NCI-H446 (cell line): ENCODE measurements at regions not wholly inside any gene's neighbourhood (a gene's known extent, or its start where the extent isn't known, plus 50 kb on each side); places are given as distances from the start of the nearest gene placed in this dataset.
A peak's percentile ranks its signal among the peaks of the same experiment; 100 is the strongest.

Source experiments
- DNase-seq, 2 experiments: peaks; one replicate each; lab custom pipeline; 2025; lab: John Stamatoyannopoulos, UW

GRCh38 chr21:24737296-24737850 lies 869.9 kb downstream of the MRPL39 start:
- no peak for DNase-seq

GRCh38 chr21:24730661-24731060 lies 876.6 kb downstream of the MRPL39 start:
- DNase-seq, result no peak

DNA sequence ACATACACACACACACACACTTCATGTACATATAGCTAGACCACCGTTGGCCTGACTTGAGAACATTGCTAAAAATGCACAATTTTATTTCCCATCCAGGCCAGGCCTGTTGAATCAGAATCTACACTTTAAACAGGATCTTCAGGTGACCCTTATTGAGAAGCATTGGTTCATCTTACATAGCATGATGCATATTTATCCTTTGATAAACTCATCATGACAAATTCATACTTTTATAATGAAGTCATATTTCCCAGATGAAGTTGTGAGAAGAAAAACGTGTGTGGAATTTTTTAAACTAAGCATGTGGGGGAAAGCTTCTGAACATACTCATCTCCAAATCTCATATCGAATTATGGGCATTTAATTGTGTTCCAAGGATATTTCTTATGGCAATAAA lies 877.7 kb downstream of the MRPL39 start:
- no peak for DNase-seq

DNA sequence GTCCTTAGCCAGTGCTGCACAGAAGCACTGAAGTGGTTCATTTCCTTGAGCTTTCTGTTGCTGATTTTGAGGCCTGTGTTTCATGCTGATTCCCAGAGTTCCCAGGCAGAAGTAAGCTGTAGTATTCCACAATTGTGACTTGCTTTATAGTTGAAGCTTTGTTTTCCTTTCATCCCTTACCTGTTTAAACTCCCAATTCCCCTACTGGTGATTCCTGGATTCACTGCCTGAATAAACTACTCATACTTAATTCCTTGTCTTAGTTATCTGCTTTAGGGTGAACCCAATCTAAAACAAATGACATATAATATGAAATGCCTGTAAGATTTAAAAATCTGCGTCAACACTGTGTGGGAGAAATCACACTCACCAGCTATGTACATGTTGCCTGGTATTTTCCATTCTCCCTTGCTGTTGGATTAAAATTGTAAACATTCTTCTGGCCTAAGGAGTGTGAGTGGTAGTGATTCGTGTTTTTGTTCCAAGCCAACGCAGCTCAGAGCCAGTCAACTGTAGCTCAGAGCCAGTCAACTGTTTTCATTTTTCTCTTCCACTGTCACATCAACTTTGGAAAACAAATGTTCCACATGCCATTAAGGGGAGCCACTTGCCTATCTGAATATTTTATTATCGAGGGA lies 879.4 kb downstream of the MRPL39 start:
- no peak for DNase-seq

GRCh38 chr21:24716281-24716918 lies 890.9 kb downstream of the MRPL39 start:
- peak; percentile 48 to 74 for DNase-seq

GRCh38 chr21:24714646-24715200 lies 892.6 kb downstream of the MRPL39 start:
- DNase-seq, result no peak

DNA sequence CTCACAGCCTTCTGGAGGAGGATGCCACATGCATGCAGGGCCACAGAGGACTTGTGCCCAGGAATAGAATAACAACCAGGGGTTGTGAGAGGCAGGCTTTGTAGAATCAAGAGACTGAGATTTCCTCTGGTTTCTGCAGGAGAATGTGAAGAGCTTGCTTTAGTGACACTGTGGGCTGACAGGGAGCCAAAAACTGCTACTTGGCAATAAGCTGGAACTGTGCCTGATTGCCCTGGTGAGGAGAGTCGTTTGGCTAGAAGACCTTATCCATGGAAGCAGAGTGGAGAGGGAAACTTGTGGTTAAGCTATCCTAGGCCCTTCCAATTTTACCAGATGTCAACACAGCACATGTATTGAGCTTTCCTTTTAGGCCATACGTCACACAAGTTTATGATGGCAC lies 902.1 kb downstream of the MRPL39 start:
- DNase-seq, result peak; percentile 58 to 86

DNA sequence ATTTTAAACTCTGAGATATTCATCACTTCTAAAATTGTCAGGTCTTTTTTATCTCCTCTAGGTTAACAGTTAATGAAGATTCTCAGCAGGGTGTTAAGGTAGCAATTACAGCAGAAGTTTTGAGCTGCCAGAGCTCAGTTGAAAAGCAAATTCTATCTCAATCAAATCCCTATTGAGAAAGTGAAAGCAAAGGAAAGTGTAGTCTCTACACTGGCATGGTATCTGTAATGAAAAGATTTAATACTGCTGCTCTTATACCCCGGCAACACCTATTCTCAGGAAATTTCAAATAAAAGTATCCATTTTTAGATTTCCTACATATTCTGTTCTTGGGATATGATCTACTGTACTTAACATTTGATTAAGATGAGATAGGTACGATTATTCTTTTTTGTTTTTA lies 913.5 kb downstream of the MRPL39 start:
- no peak for DNase-seq

DNA sequence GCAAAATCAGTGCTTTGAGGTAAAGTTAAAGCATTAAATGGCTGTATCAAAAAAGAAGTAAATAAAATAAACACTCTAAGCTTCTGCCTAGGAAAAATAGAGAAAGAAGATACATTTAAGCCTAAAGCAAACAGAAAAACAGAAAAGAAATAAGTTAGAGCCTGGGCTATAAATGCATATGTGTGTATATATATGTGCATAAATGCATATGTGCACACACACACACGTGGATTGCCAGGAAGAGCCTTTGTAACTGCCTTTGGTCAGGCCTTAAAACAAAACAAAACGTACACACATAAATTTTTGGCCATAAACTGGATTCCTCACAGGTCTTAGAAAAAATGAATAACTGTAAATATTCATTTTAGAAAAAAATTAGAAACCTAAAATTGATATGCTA lies 925.8 kb downstream of the MRPL39 start:
- no peak for DNase-seq

DNA sequence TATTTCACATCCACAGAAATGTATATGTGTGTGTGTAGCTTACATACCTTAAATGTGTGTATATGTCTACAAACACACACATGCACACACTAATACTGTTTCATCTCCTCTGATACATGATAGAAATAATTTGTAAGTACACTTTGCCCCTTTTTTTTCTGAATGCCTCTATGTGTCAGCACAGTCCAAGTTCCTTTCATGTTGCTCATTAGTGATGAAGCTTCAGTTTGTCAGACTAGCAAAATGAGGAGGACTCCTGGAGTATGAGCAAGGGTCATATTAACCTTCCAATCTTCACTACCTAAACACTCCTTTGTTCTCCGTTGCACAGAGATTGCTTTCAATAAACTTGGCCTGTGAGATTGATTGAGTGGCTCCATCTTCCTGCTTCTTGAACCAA lies 935.4 kb downstream of the MRPL39 start:
- DNase-seq, result no peak

- peak; percentile 69 to 75 for DNase-seq
Measured at GRCh38 chr21:24658926-24659325, 948.4 kb downstream of the MRPL39 start.

DNA sequence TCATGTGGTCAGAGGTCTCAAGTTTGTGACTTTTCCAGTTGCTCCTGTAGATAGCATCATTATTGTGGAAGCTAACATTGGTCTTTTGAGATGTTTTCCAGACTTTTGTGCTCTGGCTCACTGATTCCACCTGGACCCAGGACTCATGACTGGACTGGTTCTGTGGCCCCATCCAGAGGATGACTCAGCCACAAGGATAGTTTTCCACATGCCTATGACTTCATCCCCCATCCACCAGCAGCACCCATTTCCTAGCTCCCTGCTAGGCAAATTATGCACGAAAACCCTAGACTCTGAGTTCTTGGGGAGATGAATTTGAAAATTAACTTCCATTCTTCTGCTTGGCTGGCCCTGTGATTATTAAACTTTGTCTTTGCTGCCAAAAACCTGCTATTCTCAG lies 949.3 kb downstream of the MRPL39 start:
- peak; percentile 87 to 90 for DNase-seq

DNA sequence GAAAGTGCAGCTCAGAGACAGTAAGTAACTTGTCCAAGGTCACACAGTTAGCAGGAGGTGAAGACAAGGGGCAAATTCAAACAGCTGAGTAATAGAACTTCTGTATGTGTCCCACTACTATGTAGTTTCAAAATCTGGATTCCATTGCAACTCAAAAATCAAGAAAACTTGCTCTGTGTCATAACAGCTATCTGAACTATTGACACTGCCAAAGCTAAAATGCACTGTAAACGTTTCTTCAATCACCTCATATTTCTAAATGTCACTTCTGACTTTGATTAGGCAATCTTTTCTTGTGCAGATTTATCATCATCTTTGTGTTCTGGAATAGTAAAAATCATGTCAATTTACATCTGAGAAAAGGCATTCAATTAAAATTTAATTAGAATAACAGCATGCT lies 957.6 kb downstream of the MRPL39 start:
- DNase-seq, result no peak

GRCh38 chr21:24636696-24637095 lies 970.6 kb downstream of the MRPL39 start:
- peak in 1 of 2 experiments; percentile 45 for DNase-seq

DNA sequence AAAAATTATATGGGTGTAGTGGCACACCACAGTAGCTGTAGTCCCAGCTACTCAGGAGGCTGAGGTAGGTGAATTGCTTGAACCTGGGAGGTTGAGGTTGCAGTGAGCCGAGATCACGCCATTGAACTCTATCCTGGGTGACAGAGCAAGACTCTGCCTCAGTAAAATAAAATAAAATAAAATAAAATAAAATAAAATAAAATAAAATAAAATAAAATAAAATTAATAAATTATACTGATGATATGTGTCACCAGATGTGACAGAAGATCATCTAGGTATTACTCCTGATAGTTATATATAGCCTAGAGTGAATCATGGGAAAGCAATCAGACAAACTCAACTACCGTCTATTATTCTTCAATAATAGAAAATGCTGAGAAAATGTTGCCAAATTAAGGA lies 972.5 kb downstream of the MRPL39 start:
- no peak for DNase-seq

DNA sequence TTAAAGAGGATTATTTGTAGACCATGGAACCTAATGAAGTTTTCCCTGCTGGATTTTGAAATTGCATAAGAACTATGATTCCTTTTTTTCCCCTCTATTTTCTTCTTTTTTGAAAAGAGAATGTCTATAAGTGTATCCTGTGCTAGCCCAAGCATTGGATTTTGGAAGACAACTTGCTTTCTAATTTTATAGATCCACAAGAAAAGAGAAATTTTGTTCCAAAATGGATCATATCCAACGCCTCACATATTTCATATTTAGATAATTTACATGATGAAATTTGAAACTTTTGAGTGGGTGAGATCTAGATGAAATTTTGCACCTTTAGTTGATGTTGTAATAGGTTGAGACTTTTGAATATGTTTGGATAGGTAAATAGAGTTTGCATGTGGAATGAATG lies 978.7 kb downstream of the MRPL39 start:
- no peak for DNase-seq

DNA sequence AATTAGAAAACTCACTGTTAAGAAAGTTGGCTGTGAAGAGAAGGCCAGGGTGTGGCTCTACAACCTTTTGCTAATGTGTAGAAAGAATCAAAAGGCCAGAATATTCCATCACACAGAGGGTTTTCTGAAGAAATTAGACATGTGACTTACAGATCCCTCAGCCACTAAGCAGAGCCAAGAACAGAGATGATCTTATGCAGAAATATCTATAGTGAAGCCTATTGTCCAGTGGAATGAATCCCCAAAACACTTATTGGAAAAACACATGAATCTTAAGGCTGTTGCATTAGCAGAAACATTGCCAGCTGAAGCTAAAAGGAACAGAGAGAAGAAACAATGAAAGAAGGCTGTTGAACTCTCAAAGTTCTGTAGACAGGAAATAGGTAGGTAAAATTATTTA lies 979.2 kb downstream of the MRPL39 start:
- DNase-seq, result no peak

- no peak for DNase-seq
Measured at GRCh38 chr21:24617819-24618218, 989.5 kb downstream of the MRPL39 start.

GRCh38 chr21:24594082-24594481 lies 1013.2 kb downstream of the MRPL39 start:
- no peak for DNase-seq

- peak; percentile 97 to 99 for DNase-seq
Measured at GRCh38 chr21:24590261-24590660, 1017.0 kb downstream of the MRPL39 start.

DNA sequence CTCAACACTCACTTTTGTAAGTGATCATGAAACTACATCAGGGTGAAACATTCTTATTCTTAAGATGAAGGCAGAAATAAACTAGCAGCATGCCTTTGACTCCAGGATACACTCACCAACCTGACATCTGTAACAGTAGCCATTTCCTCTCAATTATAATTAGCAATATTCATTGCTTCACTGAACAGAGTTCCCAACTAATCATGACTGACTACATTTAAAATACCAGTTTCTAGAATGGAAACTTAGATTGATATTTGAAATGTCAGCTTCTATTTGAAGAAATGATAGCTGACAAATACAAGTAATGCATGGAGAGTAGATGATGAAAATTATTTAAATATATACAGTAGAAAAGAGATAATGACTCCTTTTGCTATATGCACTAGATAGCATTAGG lies 1023.8 kb downstream of the MRPL39 start:
- DNase-seq, result no peak

DNA sequence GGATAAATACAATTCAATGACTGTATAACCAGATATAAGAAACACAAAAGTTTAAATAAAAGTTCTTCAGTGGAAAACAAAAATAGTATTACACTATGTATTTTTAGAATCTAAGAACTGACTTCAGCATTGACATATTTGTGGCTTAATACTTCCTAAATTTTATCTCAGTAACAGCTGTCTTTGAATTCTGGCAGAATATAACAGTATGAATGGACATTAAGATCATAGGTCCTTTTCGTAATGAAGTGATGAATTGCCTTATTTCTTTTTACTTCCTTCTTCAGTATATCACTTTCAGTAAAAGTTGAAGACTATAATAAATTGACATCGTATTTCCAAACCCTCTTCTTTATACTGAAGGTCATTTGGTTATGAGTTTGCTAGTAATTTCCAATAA lies 1030.0 kb downstream of the MRPL39 start:
- no peak for DNase-seq

- no peak for DNase-seq
Measured at GRCh38 chr21:24561291-24561690, 1046.0 kb downstream of the MRPL39 start.
